Stomach (tissue), 8 donors: ENCODE measurements at regions not wholly inside any gene's neighbourhood (a gene's known extent, or its start where the extent isn't known, plus 50 kb on each side); places are given as distances from the start of the nearest gene placed in this dataset.

Experiments
- DNase-seq, 2 donors: peaks; one replicate each; pipeline versions ENCODE4 v3.0.0 to v3.0.0-alpha.2; 2013 to 2019
- H3K27ac ChIP-seq, 5 donors: fragments of 200-600 bp in 4 of 5; sonication (generic) in 4 of 5; one replicate each; pipeline ENCODE4 v1.5.1; 2013 to 2019; ENCODE audit warnings: mild to moderate bottlenecking in 1 of 5, moderate library complexity in 1 of 5
- H3K27me3 ChIP-seq, 3 donors: fragments of 200-600 bp; sonication (generic); one replicate each; pipeline ENCODE4 v1.5.1; 2017 to 2019; ENCODE audit warnings: mixed run types in 1 of 3
- H3K36me3 ChIP-seq, 4 donors: fragments of 200-600 bp; sonication (generic); 1 replicate in 3 of 4; 2 replicates in 1 of 4; pipeline ENCODE4 v1.5.1; 2016 to 2019
- H3K4me1 ChIP-seq, 4 donors: fragments of 200-600 bp; sonication (generic); one replicate each; pipeline ENCODE4 v1.5.1; 2016 to 2019
- H3K4me3 ChIP-seq, 4 donors: fragments of 200-600 bp; sonication (generic) in 3 of 4; one replicate each; pipeline ENCODE4 v1.5.1; 2016 to 2019; ENCODE audit warnings: mild to moderate bottlenecking in 1 of 4
- H3K9me3 ChIP-seq, 4 donors: fragments of 200-600 bp; sonication (generic); one replicate each; pipeline ENCODE4 v1.5.1; 2016 to 2019
- EP300 ChIP-seq: sonication (generic); formaldehyde crosslinking; IDR thresholded peaks from one replicate; pipeline ENCODE4 v1.6.1; 2017; ENCODE audit warnings: antibody characterized with exemption
- POLR2A ChIP-seq, 4 donors: fragments of 450-650 bp; IDR thresholded peaks; one replicate each; pipeline ENCODE4 v1.6.1; 2016; ENCODE audit warnings: antibody characterized with exemption in 4 of 4, control low read depth in 2 of 4, mild to moderate bottlenecking in 1 of 4, moderate library complexity in 1 of 4
- POLR2AphosphoS5 ChIP-seq, 3 donors: sonication (generic); formaldehyde crosslinking; IDR thresholded peaks; one replicate each; pipeline ENCODE4 v1.6.1; 2016; ENCODE audit warnings: antibody characterized with exemption in 3 of 3
- WGBS, 5 donors: extraction: QIAGEN DNeasy Blood & Tissue Kit in 3 of 5; methylation state at CpG; one replicate each; pipeline versions ENCODE4 v1.1.5 to v1.1.7; 2013 to 2018; 5-methylcytosine and 5-hydroxymethylcytosine counted together
- intact Hi-C: fragments of 100-400 bp; cut with DNase I; formaldehyde crosslinking; loops from one replicate; pipeline ENCODE4 v1.15.1; 2023; ENCODE audit warnings: low total_unique reads
- TF ChIP-seq, protein P1 (sequence below), 7 experiments: fragments of 450-650 bp in 4 of 7; fragments of 200-600 bp in 3 of 7; sonication (generic) in 3 of 7; IDR thresholded peaks; one replicate each; pipeline ENCODE4 v1.5.1; 2016 to 2019; ENCODE audit warnings: antibody characterized with exemption in 7 of 7, control low read depth in 2 of 7, mild to moderate bottlenecking in 1 of 7
- donor health status: healthy with polysubstance abuse.
- donor health status: Bipolar disorder and iron deficiency.
- donor health status: healthy.

GRCh38 chr1:216923601-216924000, 200.4 kb upstream of the ESRRG start:
- WGBS, 5 donors: 87 to 93% (median 90%) methylated on average over 5 of the region's 5 CpGs
- no peak for DNase-seq
- intact Hi-C loops: no loop called here
- H3K9me3 ChIP-seq: no peaks in the 10 kb centered on the region
- H3K27ac ChIP-seq: no peak overlapping the region
- H3K36me3 ChIP-seq: no peaks in the 10 kb centered on the region
- TF ChIP-seq EP300 (no peak), POLR2AphosphoS5 (IDR thresholded peaks at IDR 0.05) (no peak), POLR2A (IDR thresholded peaks at IDR 0.05) (no peak)
- TF ChIP-seq, protein P1, sequence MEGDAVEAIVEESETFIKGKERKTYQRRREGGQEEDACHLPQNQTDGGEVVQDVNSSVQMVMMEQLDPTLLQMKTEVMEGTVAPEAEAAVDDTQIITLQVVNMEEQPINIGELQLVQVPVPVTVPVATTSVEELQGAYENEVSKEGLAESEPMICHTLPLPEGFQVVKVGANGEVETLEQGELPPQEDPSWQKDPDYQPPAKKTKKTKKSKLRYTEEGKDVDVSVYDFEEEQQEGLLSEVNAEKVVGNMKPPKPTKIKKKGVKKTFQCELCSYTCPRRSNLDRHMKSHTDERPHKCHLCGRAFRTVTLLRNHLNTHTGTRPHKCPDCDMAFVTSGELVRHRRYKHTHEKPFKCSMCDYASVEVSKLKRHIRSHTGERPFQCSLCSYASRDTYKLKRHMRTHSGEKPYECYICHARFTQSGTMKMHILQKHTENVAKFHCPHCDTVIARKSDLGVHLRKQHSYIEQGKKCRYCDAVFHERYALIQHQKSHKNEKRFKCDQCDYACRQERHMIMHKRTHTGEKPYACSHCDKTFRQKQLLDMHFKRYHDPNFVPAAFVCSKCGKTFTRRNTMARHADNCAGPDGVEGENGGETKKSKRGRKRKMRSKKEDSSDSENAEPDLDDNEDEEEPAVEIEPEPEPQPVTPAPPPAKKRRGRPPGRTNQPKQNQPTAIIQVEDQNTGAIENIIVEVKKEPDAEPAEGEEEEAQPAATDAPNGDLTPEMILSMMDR (IDR thresholded peaks at IDR 0.05): no peak
- H3K4me1 ChIP-seq: no peaks in the 10 kb centered on the region
- H3K27me3 ChIP-seq: no peaks in the 10 kb centered on the region
- no peak overlapping the region for H3K4me3 ChIP-seq

DNA sequence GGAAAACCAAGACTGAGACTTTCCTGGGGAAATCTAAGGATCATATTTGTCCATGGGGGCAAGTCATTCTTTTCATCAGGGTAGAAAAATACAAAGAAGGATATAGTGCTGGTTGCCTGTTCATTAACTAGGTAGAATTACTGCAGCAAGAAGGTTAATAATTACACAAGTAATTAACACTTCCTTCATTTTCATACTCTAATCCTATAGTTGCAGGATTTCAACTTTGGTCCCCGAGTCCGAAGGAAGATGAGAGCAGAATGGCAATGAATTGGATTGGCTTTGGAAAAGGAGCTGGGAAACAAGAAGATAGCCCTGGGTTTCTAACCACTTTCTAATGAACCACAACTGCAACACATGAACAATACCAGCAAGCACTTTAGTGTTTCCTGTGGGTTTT, 199.2 kb upstream of the ESRRG start:
- H3K27me3 ChIP-seq: no peaks in the 10 kb centered on the region
- H3K9me3 ChIP-seq: no peaks in the 10 kb centered on the region
- H3K27ac ChIP-seq: no peak overlapping the region
- H3K4me1 ChIP-seq: no peaks in the 10 kb centered on the region
- no peak for DNase-seq
- 76 to 92% (median 86%) methylated on average over 2 of the region's 2 CpGs for WGBS, 5 donors
- H3K36me3 ChIP-seq: no peaks in the 10 kb centered on the region
- intact Hi-C loops: no loop called here
- TF ChIP-seq POLR2A (IDR thresholded peaks at IDR 0.05): no peak
- TF ChIP-seq, protein P1 (IDR thresholded peaks at IDR 0.05): no peak
- no peak for TF ChIP-seq EP300
- TF ChIP-seq POLR2AphosphoS5 (IDR thresholded peaks at IDR 0.05): no peak
- no peak overlapping the region for H3K4me3 ChIP-seq

- no peak for DNase-seq
- 92 to 100% (median 96%) methylated on average over 3 of the region's 3 CpGs for WGBS, 5 donors
- Histone ChIP-seq H3K4me1 (no peaks in the 10 kb centered on the region), H3K4me3 (no peak overlapping the region), H3K9me3 (no peaks in the 10 kb centered on the region), H3K36me3 (no peaks in the 10 kb centered on the region), H3K27ac (no peak overlapping the region), H3K27me3 (no peaks in the 10 kb centered on the region)
- intact Hi-C loops: no loop called here
- TF ChIP-seq, protein P1 (IDR thresholded peaks at IDR 0.05): no peak
- TF ChIP-seq EP300 (no peak), POLR2AphosphoS5 (IDR thresholded peaks at IDR 0.05) (no peak), POLR2A (IDR thresholded peaks at IDR 0.05) (no peak)
Measured at GRCh38 chr1:216921866-216922265, 198.6 kb upstream of the ESRRG start.

- H3K9me3 ChIP-seq: no peaks in the 10 kb centered on the region
- intact Hi-C loops: no loop called here
- H3K27me3 ChIP-seq: no peaks in the 10 kb centered on the region
- WGBS, 5 donors: 82 to 92% (median 89%) methylated on average over 9 of the region's 9 CpGs
- no peak overlapping the region for H3K4me3 ChIP-seq
- no peak for TF ChIP-seq EP300
- TF ChIP-seq, protein P1 (IDR thresholded peaks at IDR 0.05): no peak
- no peak for TF ChIP-seq POLR2A (IDR thresholded peaks at IDR 0.05)
- no peak for TF ChIP-seq POLR2AphosphoS5 (IDR thresholded peaks at IDR 0.05)
- H3K36me3 ChIP-seq: no peaks in the 10 kb centered on the region
- H3K27ac ChIP-seq: no peak overlapping the region
- no peaks in the 10 kb centered on the region for H3K4me1 ChIP-seq
- DNase-seq: no peak
Measured at GRCh38 chr1:216919060-216919970, 196.1 kb upstream of the ESRRG start.
